NB4 (cell line): ENCODE measurements at regions not wholly inside any gene's neighbourhood (a gene's known extent, or its start where the extent isn't known, plus 50 kb on each side); places are given as distances from the start of the nearest gene placed in this dataset.

ENCODE experiments used
- DNase-seq: peaks from one replicate; pipeline ENCODE4 v3.0.0; 2010; ENCODE audit warnings: low read depth
- H3K4me3 ChIP-seq: one replicate; pipeline ENCODE4 v1.5.1; 2011; ENCODE audit warnings: mild to moderate bottlenecking, low read depth, low read length, moderate library complexity
- CTCF ChIP-seq: IDR thresholded peaks from one replicate; pipeline ENCODE4 v1.5.1; 2012; ENCODE audit warnings: low read depth, low read length
- MAX ChIP-seq: IDR thresholded peaks from 2 replicates; pipeline ENCODE4 v1.6.1; 2011; ENCODE audit warnings: low read depth, low read length
- MYC ChIP-seq: IDR thresholded peaks from 2 replicates; pipeline ENCODE4 v1.6.1; 2011; ENCODE audit warnings: low read depth, low read length
- POLR2A ChIP-seq: IDR thresholded peaks from 2 replicates; pipeline ENCODE4 v1.6.1; 2011; ENCODE audit warnings: mild to moderate bottlenecking; ENCODE audit not compliant: insufficient read length; ENCODE audit errors: extremely low read depth

GRCh38 chr1:55781944-55782482 is 566.8 kb upstream of the USP24 start:
- DNase-seq, result no peak
- TF ChIP-seq POLR2A, result no peak
- TF ChIP-seq CTCF, result no peak
- TF ChIP-seq MAX, result no peak
- TF ChIP-seq MYC, result no peak
- H3K4me3 ChIP-seq, result no peak overlapping the region

DNA sequence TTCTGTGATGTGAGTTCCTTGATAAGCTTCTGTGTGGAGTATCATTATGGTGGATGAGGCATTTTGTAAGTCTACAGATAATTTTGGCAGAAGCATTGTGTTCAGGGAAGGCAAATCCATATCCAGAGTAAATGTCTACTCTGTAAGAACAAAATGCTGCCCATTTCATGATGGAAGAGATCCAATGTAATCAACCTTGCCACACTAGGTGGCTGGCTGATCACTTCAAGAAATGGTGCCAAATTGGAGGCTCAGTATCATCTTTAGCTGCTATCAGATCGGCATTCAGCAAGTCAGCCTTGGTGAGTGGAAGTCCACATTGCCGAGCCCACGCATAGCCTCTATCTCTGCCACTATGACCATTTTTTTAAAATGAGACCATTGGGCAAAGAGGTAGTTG is 565.8 kb upstream of the USP24 start:
- H3K4me3 ChIP-seq, result no peak overlapping the region
- DNase-seq, result no peak
- no peak for TF ChIP-seq CTCF
- no peak for TF ChIP-seq POLR2A
- no peak for TF ChIP-seq MAX
- TF ChIP-seq MYC, result no peak

DNA sequence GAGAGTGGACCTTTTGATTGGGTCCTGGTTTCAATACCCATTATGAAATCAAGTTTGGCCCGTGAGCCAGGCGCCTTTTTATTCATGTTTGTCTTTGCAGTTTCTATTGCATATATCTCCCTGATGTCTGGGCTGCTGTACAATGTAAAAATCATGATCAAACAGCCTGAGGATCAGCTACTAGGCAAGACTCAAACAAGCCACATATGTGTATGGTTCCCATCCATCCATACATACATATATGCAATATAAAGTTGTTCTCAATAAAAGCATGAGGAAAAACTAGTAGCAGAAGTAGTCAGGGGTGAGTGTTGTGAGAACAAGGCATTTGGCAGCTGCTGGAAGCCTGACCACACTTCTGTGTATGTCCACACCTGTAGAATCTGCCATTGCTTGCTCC is 562.4 kb upstream of the USP24 start:
- H3K4me3 ChIP-seq, result no peak overlapping the region
- DNase-seq, result no peak
- no peak for TF ChIP-seq CTCF
- no peak for TF ChIP-seq POLR2A
- no peak for TF ChIP-seq MAX
- TF ChIP-seq MYC, result no peak

DNA sequence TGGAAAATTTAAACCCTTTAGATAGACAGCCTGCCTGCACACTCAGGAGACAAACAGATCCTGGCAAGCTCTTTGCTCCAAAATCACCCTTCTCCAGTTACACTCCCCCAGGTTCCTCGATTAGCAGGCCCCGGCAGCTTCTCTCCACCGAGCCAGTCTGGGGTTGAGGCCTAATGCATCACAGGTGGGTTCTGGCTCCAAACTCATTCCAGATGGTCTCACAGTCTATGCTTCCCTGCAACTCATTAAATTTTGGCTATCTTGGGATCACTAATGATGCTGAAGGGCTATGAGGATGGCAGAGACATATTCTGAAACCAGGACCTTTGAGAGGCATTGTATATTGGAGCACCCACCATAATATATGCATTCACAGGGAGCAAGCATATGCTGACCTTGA is 559.8 kb upstream of the USP24 start:
- H3K4me3 ChIP-seq, result no peak overlapping the region
- TF ChIP-seq MYC (no peak), CTCF (no peak), MAX (no peak)
- DNase-seq, result no peak

GRCh38 chr1:55774446-55774845 is 559.3 kb upstream of the USP24 start:
- TF ChIP-seq MYC (no peak), MAX (no peak), POLR2A (no peak), CTCF (no peak)
- DNase-seq, result no peak
- no peak overlapping the region for H3K4me3 ChIP-seq

- TF ChIP-seq MYC (no peak), MAX (no peak), CTCF (no peak), POLR2A (no peak)
- DNase-seq, result no peak
- no peak overlapping the region for H3K4me3 ChIP-seq
These were observed 558.2 kb upstream of the USP24 start for GRCh38 chr1:55773211-55773940.
